Right lobe of liver (tissue), 6 donors: ENCODE measurements at regions not wholly inside any gene's neighbourhood (a gene's known extent, or its start where the extent isn't known, plus 50 kb on each side); places are given as distances from the start of the nearest gene placed in this dataset.

Source experiments
- ATAC-seq, 4 donors: fragments of 200-7000 bp; cut with Tn5 transposase; one replicate each; pipeline ENCODE4 v1.9.1; 2020; ENCODE audit warnings: mild to moderate bottlenecking in 4 of 4, moderate library complexity in 4 of 4
- DNase-seq, 3 donors: peaks; one replicate each; pipeline ENCODE4 v3.0.0-alpha.2; 2020
- H3K27ac ChIP-seq, 3 donors: fragments of 200-600 bp; one replicate each; pipeline ENCODE4 v1.8.0; 2022
- H3K27me3 ChIP-seq, 2 donors: fragments of 200-600 bp; one replicate each; pipeline ENCODE4 v1.8.0; 2022
- H3K36me3 ChIP-seq, 4 donors: fragments of 200-600 bp; sonication (generic) in 1 of 4; one replicate each; pipeline versions ENCODE4 v1.5.1 to v1.8.0; 2017 to 2022; ENCODE audit warnings: control low read depth in 1 of 4
- H3K4me1 ChIP-seq, 4 donors: fragments of 200-600 bp; sonication (generic) in 1 of 4; one replicate each; pipeline versions ENCODE4 v1.5.1 to v1.8.0; 2017 to 2022; ENCODE audit warnings: control low read depth in 1 of 4
- H3K4me3 ChIP-seq, 3 donors: fragments of 200-600 bp; one replicate each; pipeline ENCODE4 v1.8.0; 2022
- H3K9me3 ChIP-seq, 4 donors: fragments of 200-600 bp; sonication (generic) in 1 of 4; one replicate each; pipeline versions ENCODE4 v1.5.1 to v1.8.0; 2017 to 2022; ENCODE audit warnings: control low read depth in 1 of 4
- CTCF ChIP-seq, 4 donors: fragments of 200-600 bp in 3 of 4; fragments of 450-650 bp in 1 of 4; IDR thresholded peaks; one replicate each; pipeline versions ENCODE4 v1.5.1 to v1.8.0; 2016 to 2022; ENCODE audit warnings: antibody characterized with exemption in 4 of 4, mild to moderate bottlenecking in 2 of 4
- POLR2A ChIP-seq: fragments of 450-650 bp; IDR thresholded peaks from one replicate; pipeline ENCODE4 v1.6.1; 2017; ENCODE audit warnings: antibody characterized with exemption, mild to moderate bottlenecking
- WGBS: methylation state at CpG from one replicate; pipeline ENCODE4 v1.1.6; 2018; ENCODE audit warnings: low coverage, low lambda C conversion rate; ENCODE audit not compliant: insufficient coverage; ENCODE audit errors: missing lambda C conversion rate; 5-methylcytosine and 5-hydroxymethylcytosine counted together
- intact Hi-C, 2 donors: fragments of 100-400 bp; cut with DNase I; formaldehyde crosslinking; loops; one replicate each; pipeline versions ENCODE4 v1.11.2 to v1.14.1; 2022
- donor health status: DM: no; HTN: yes; CAD: no.
- donor health status: DM: no; HTN: no; CAD: no.
- donor health status: DM: no; HTN: no; CAD: no.
- donor health status: DM: no; HTN: yes; CAD: no.
- donor health status: DM: no; HTN: yes; CAD: no.

- intact Hi-C loops = no loop called here
- ATAC-seq (no peak), DNase-seq (no peak)
- no peak overlapping the region for H3K27ac ChIP-seq
- no peaks in the 10 kb centered on the region for H3K36me3 ChIP-seq
- H3K4me3 ChIP-seq = no peak overlapping the region
- H3K27me3 ChIP-seq = no peaks in the 10 kb centered on the region
- peaks cover 0 to 5% (median 2%) of the 10 kb centered on the region in 4 donors for H3K4me1 ChIP-seq
- no peaks in the 10 kb centered on the region for H3K9me3 ChIP-seq
- no peak for TF ChIP-seq CTCF (IDR thresholded peaks at IDR 0.05)
- no peak for TF ChIP-seq POLR2A
- WGBS = 100% methylated on average over 1 of the region's 5 CpGs
Measured at GRCh38 chr2:8619071-8619470, 62.8 kb upstream of the ID2 start.

- DNase-seq (no peak), ATAC-seq (no peak)
- H3K4me1 ChIP-seq = peaks cover 0 to 23% (median 10%) of the 10 kb centered on the region in 4 donors
- TF ChIP-seq POLR2A (no peak), CTCF (IDR thresholded peaks at IDR 0.05) (no peak)
- WGBS = 74% methylated on average over 7 of the region's 7 CpGs
- H3K36me3 ChIP-seq = no peaks in the 10 kb centered on the region
- no peak overlapping the region for H3K4me3 ChIP-seq
- no peaks in the 10 kb centered on the region for H3K9me3 ChIP-seq
- intact Hi-C loops = no loop called here
- no peak overlapping the region for H3K27ac ChIP-seq
- H3K27me3 ChIP-seq = no peaks in the 10 kb centered on the region
Measured at GRCh38 chr2:8620611-8621382, 61.1 kb upstream of the ID2 start.

GRCh38 chr2:8622199-8622911, 59.5 kb upstream of the ID2 start:
- 69% methylated on average over 6 of the region's 7 CpGs for WGBS
- ATAC-seq = no peak

GRCh38 chr2:8622924-8623465, 58.9 kb upstream of the ID2 start:
- TF ChIP-seq CTCF (IDR thresholded peaks at IDR 0.05) = no peak
- TF ChIP-seq POLR2A = no peak
- Histone ChIP-seq H3K27ac (no peak overlapping the region), H3K4me1 (peaks cover 0 to 41% (median 15%) of the 10 kb centered on the region in 4 donors), H3K27me3 (no peaks in the 10 kb centered on the region), H3K4me3 (no peak overlapping the region), H3K36me3 (no peaks in the 10 kb centered on the region), H3K9me3 (no peaks in the 10 kb centered on the region)
- no peak for ATAC-seq
- 88% methylated on average over 8 of the region's 13 CpGs for WGBS
- no peak for DNase-seq
- intact Hi-C loops = no loop called here

More at GRCh38 chr2:8622199-8622911, 59.5 kb upstream of the ID2 start:
- Histone ChIP-seq H3K9me3 (no peaks in the 10 kb centered on the region), H3K27ac (no peak overlapping the region), H3K36me3 (no peaks in the 10 kb centered on the region), H3K4me1 (peaks cover 0 to 35% (median 15%) of the 10 kb centered on the region in 4 donors), H3K4me3 (no peak overlapping the region), H3K27me3 (no peaks in the 10 kb centered on the region)
- no peak for DNase-seq
- no peak for TF ChIP-seq CTCF (IDR thresholded peaks at IDR 0.05)
- TF ChIP-seq POLR2A = no peak
- intact Hi-C loops = no loop called here
